DOHH2 (cell line): ENCODE measurements at regions not wholly inside any gene's neighbourhood (a gene's known extent, or its start where the extent isn't known, plus 50 kb on each side); places are given as distances from the start of the nearest gene placed in this dataset.

Experiments
- H3F3A ChIP-seq: fragments of 200-600 bp; sonication (generic), shearing (Covaris generic); 2 replicates; pipeline ENCODE4 v1.6.0; 2016; ENCODE audit warnings: antibody characterized with exemption, mild to moderate bottlenecking; ENCODE audit not compliant: control insufficient read depth, insufficient read depth
- H3K27ac ChIP-seq: fragments of 200-600 bp; sonication (generic); 2 replicates; pipeline ENCODE4 v1.5.1; 2014; ENCODE audit warnings: low read depth, mild to moderate bottlenecking, low read length, moderate library complexity
- H3K27me3 ChIP-seq: fragments of 200-600 bp; sonication (generic); 2 replicates; pipeline ENCODE4 v1.6.1; 2014; ENCODE audit warnings: mild to moderate bottlenecking, low read length, mixed read lengths; ENCODE audit not compliant: control insufficient read depth
- H3K36me3 ChIP-seq: fragments of 200-600 bp; sonication (generic); 2 replicates; pipeline ENCODE4 v1.6.1; 2014; ENCODE audit warnings: mild to moderate bottlenecking, low read length, moderate library complexity, mixed read lengths; ENCODE audit not compliant: control insufficient read depth
- H3K4me1 ChIP-seq: fragments of 200-600 bp; sonication (generic); 2 replicates; pipeline ENCODE4 v1.6.1; 2014; ENCODE audit warnings: mild to moderate bottlenecking, low read length, mixed read lengths; ENCODE audit not compliant: control insufficient read depth
- H3K4me2 ChIP-seq: fragments of 200-600 bp; sonication (generic); 2 replicates; pipeline ENCODE4 v1.6.0; 2014; ENCODE audit warnings: mild to moderate bottlenecking, low read length, moderate library complexity
- H3K4me3 ChIP-seq: fragments of 200-600 bp; sonication (generic); 2 replicates; pipeline ENCODE4 v1.5.1; 2014; ENCODE audit warnings: mild to moderate bottlenecking, low read length, mixed read lengths
- H3K79me2 ChIP-seq: fragments of 200-600 bp; sonication (generic); 2 replicates; pipeline ENCODE4 v1.6.1; 2014; ENCODE audit warnings: mild to moderate bottlenecking, low read length, mixed read lengths; ENCODE audit not compliant: control insufficient read depth
- H3K9me2 ChIP-seq: fragments of 200-600 bp; sonication (generic); replicated peaks from 2 replicates; pipeline ENCODE4 v1.6.1; 2014; ENCODE audit warnings: mild to moderate bottlenecking, low read length, mixed read lengths; ENCODE audit not compliant: control insufficient read depth
- H3K9me3 ChIP-seq: fragments of 200-600 bp; sonication (generic); 2 replicates; pipeline ENCODE4 v1.6.1; 2014; ENCODE audit warnings: antibody characterized with exemption, low read length, mixed read lengths; ENCODE audit not compliant: control insufficient read depth, insufficient read depth
- H4K20me1 ChIP-seq: fragments of 200-600 bp; sonication (generic); 2 replicates; pipeline ENCODE4 v1.6.0; 2014; ENCODE audit warnings: low read depth, mild to moderate bottlenecking, antibody characterized with exemption, low read length, moderate library complexity; ENCODE audit not compliant: control insufficient read depth, insufficient read depth
- CTCF ChIP-seq: fragments of 200-600 bp; sonication (generic); IDR thresholded peaks from one replicate; pipeline ENCODE4 v1.5.1; 2014; ENCODE audit warnings: antibody characterized with exemption, mild to moderate bottlenecking, low read depth, low read length; ENCODE audit not compliant: poor library complexity, severe bottlenecking
- EZH2phosphoT487 ChIP-seq: fragments of 200-600 bp; sonication (generic); IDR thresholded peaks from 2 replicates; pipeline ENCODE4 v1.6.1; 2017; ENCODE audit warnings: borderline replicate concordance, mild to moderate bottlenecking, antibody characterized with exemption, low read length, moderate library complexity, mixed read lengths

GRCh38 chr2:57509189-57509588 is 537.4 kb upstream of the VRK2 start:
- no peak overlapping the region for H3K4me2 ChIP-seq
- H3K27me3 ChIP-seq, result no peaks in the 10 kb centered on the region
- TF ChIP-seq EZH2phosphoT487 (no peak), CTCF (no peak)
- H3K4me1 ChIP-seq, result no peaks in the 10 kb centered on the region
- H3F3A ChIP-seq, result no peaks in the 10 kb centered on the region
- H3K36me3 ChIP-seq, result no peaks in the 10 kb centered on the region
- no peak overlapping the region for H3K27ac ChIP-seq
- no peaks in the 10 kb centered on the region for H4K20me1 ChIP-seq
- H3K4me3 ChIP-seq, result no peak overlapping the region
- H3K9me2 ChIP-seq, result no peaks in the 10 kb centered on the region
- H3K9me3 ChIP-seq, result no peaks in the 10 kb centered on the region
- no peaks in the 10 kb centered on the region for H3K79me2 ChIP-seq

GRCh38 chr2:57510704-57511103 is 535.9 kb upstream of the VRK2 start:
- no peak overlapping the region for H3K4me3 ChIP-seq
- no peaks in the 10 kb centered on the region for H3K27me3 ChIP-seq
- H3K79me2 ChIP-seq, result no peaks in the 10 kb centered on the region
- TF ChIP-seq EZH2phosphoT487 (no peak), CTCF (no peak)
- H3K4me2 ChIP-seq, result no peak overlapping the region
- no peaks in the 10 kb centered on the region for H3K9me3 ChIP-seq
- no peaks in the 10 kb centered on the region for H3F3A ChIP-seq
- H3K9me2 ChIP-seq, result no peaks in the 10 kb centered on the region
- H4K20me1 ChIP-seq, result no peaks in the 10 kb centered on the region
- H3K36me3 ChIP-seq, result no peaks in the 10 kb centered on the region
- H3K27ac ChIP-seq, result no peak overlapping the region
- H3K4me1 ChIP-seq, result no peaks in the 10 kb centered on the region

GRCh38 chr2:57515366-57515765 is 531.2 kb upstream of the VRK2 start:
- no peaks in the 10 kb centered on the region for H3K27me3 ChIP-seq
- TF ChIP-seq EZH2phosphoT487 (no peak), CTCF (no peak)
- no peaks in the 10 kb centered on the region for H3F3A ChIP-seq
- no peaks in the 10 kb centered on the region for H3K79me2 ChIP-seq
- no peaks in the 10 kb centered on the region for H3K36me3 ChIP-seq
- no peaks in the 10 kb centered on the region for H3K4me1 ChIP-seq
- H3K4me2 ChIP-seq, result no peak overlapping the region
- no peaks in the 10 kb centered on the region for H3K9me2 ChIP-seq
- H3K27ac ChIP-seq, result no peak overlapping the region
- no peak overlapping the region for H3K4me3 ChIP-seq
- no peaks in the 10 kb centered on the region for H3K9me3 ChIP-seq
- no peaks in the 10 kb centered on the region for H4K20me1 ChIP-seq
